GM12878 (cell line): ENCODE measurements at regions not wholly inside any gene's neighbourhood (a gene's known extent, or its start where the extent isn't known, plus 50 kb on each side); places are given as distances from the start of the nearest gene placed in this dataset.

Experiments used
- ATF2 ChIP-seq: IDR thresholded peaks from 2 replicates; pipeline ENCODE4 v1.6.1; 2012; ENCODE audit warnings: low read length, inconsistent platforms
- BCLAF1 ChIP-seq: fragments of 450-650 bp; IDR thresholded peaks from 2 replicates; pipeline ENCODE4 v1.6.1; 2017; ENCODE audit warnings: antibody characterized with exemption, mild to moderate bottlenecking, moderate library complexity
- CUX1 ChIP-seq: IDR thresholded peaks from 2 replicates; pipeline ENCODE4 v1.6.1; 2012; ENCODE audit warnings: improper control_type of control experiment, low read depth, low read length; ENCODE audit not compliant: insufficient replicate concordance
- EED ChIP-seq: sonication (generic); IDR thresholded peaks from 2 replicates; pipeline ENCODE4 v1.6.1; 2016; ENCODE audit warnings: antibody characterized with exemption, low read depth
- EGR1 ChIP-seq, 2 experiments: IDR thresholded peaks; 1 replicate in 1 of 2; 2 replicates in 1 of 2; pipeline ENCODE4 v1.6.1; 2011 to 2012; ENCODE audit warnings: low read depth in 2 of 2, low read length in 2 of 2, borderline replicate concordance in 1 of 2, mild to moderate bottlenecking in 1 of 2, moderate library complexity in 1 of 2
- GABPA ChIP-seq: IDR thresholded peaks from 2 replicates; pipeline ENCODE4 v1.6.1; 2014; ENCODE audit warnings: antibody characterized with exemption, low read depth, mild to moderate bottlenecking, inconsistent platforms
- IKZF2 ChIP-seq, 2 experiments: fragments of 450-650 bp; IDR thresholded peaks; 2 replicates each; pipeline ENCODE4 v1.6.1; 2017; ENCODE audit warnings: mild to moderate bottlenecking in 2 of 2, moderate library complexity in 2 of 2
- LARP7 ChIP-seq: fragments of 450-650 bp; IDR thresholded peaks from 2 replicates; pipeline ENCODE4 v1.6.1; 2017; ENCODE audit warnings: mild to moderate bottlenecking
- MYB ChIP-seq: fragments of 150-350 bp; IDR thresholded peaks from 2 replicates; pipeline ENCODE4 v1.6.1; 2014; ENCODE audit warnings: mild to moderate bottlenecking, low read depth, low read length, borderline replicate concordance
- NBN ChIP-seq: fragments of 450-650 bp; IDR thresholded peaks from 2 replicates; pipeline ENCODE4 v1.6.1; 2016
- NFIC ChIP-seq: IDR thresholded peaks from 2 replicates; pipeline ENCODE4 v1.6.1; 2012; ENCODE audit warnings: low read depth, mild to moderate bottlenecking, inconsistent platforms, low read length, moderate library complexity
- PBX3 ChIP-seq: IDR thresholded peaks from 2 replicates; pipeline ENCODE4 v1.6.1; 2011; ENCODE audit warnings: mild to moderate bottlenecking, low read depth, low read length, moderate library complexity; ENCODE audit not compliant: insufficient replicate concordance
- SKIL ChIP-seq: fragments of 450-650 bp; IDR thresholded peaks from 2 replicates; pipeline ENCODE4 v1.6.1; 2017; ENCODE audit warnings: mild to moderate bottlenecking, low read depth, inconsistent platforms; ENCODE audit not compliant: poor library complexity, severe bottlenecking
- TAF1 ChIP-seq: IDR thresholded peaks from 2 replicates; pipeline ENCODE4 v1.6.1; 2011; ENCODE audit warnings: mild to moderate bottlenecking, low read depth, low read length, borderline replicate concordance
- TCF7 ChIP-seq: IDR thresholded peaks from 2 replicates; pipeline ENCODE4 v1.6.1; 2014; ENCODE audit warnings: antibody characterized with exemption, borderline replicate concordance

- peak; percentile 67; the same call in 1 of the 2 replicates for TF ChIP-seq BCLAF1
- peak; percentile 98 for TF ChIP-seq NBN
- peak; percentile 62 for TF ChIP-seq CUX1
- peak in 1 of 2 experiments; percentile 50; a peak in 1 of 3 replicates for TF ChIP-seq EGR1 (IDR thresholded peaks at IDR 0.05; ENCODE audit: borderline replicate concordance in 1 of 2, low read depth in 2 of 2, low read length in 2 of 2)
- TF ChIP-seq NFIC = peak; percentile 62; the same call in 1 of the 2 replicates
- peak; percentile 57 for TF ChIP-seq TAF1
- TF ChIP-seq ATF2 = peak; percentile 96
- TF ChIP-seq TCF7 = peak; percentile 80; the same call in 1 of the 2 replicates
- TF ChIP-seq LARP7 = peak; percentile 39; the same call in 1 of the 2 replicates
- TF ChIP-seq IKZF2 (IDR thresholded peaks at IDR 0.05) = peak; percentile 82 to 87
- peak; percentile 58; the same call in 1 of the 2 replicates for TF ChIP-seq EED
- peak; percentile 40; the same call in 1 of the 2 replicates for TF ChIP-seq GABPA
- TF ChIP-seq SKIL = peak; percentile 83
- peak; percentile 74 for TF ChIP-seq PBX3
- peak; percentile 39; the same call in 1 of the 2 replicates for TF ChIP-seq MYB
These were observed 148.1 kb upstream of the NOTCH2NLA start (continued) for GRCh38 chr1:146376708-146377496.
